Neural cell (in vitro differentiated cells): ENCODE measurements at regions not wholly inside any gene's neighbourhood (a gene's known extent, or its start where the extent isn't known, plus 50 kb on each side); places are given as distances from the start of the nearest gene placed in this dataset.

ENCODE experiments used
- H2AFZ ChIP-seq: fragments of 200-600, 300-800 bp; sonication (generic), shearing (Covaris generic); 2 replicates; pipeline ENCODE4 v1.6.0; 2014; ENCODE audit warnings: low read depth, mild to moderate bottlenecking, antibody characterized with exemption, low read length, moderate library complexity
- H3F3A ChIP-seq: fragments of 200-600 bp; shearing (Covaris generic); 2 replicates; pipeline ENCODE4 v1.6.1; 2016; ENCODE audit warnings: mild to moderate bottlenecking, moderate library complexity, mixed read lengths, antibody characterized with exemption, low read length; ENCODE audit not compliant: insufficient read depth, poor library complexity, severe bottlenecking
- H3K27ac ChIP-seq: fragments of 200-600, 300-800 bp; sonication (generic), shearing (Covaris generic); 2 replicates; pipeline ENCODE4 v1.5.1; 2014; ENCODE audit warnings: mild to moderate bottlenecking, low read length, moderate library complexity
- H3K27me3 ChIP-seq: fragments of 300-800, 200-600 bp; sonication (generic), shearing (Covaris generic); 2 replicates; pipeline ENCODE4 v1.6.0; 2014; ENCODE audit warnings: mild to moderate bottlenecking, low read depth, low read length, moderate library complexity; ENCODE audit not compliant: insufficient read depth
- H3K36me3 ChIP-seq: fragments of 300-800, 200-600 bp; sonication (generic), shearing (Covaris generic); 2 replicates; pipeline ENCODE4 v1.5.1; 2014; ENCODE audit warnings: mild to moderate bottlenecking, antibody characterized with exemption, low read length, moderate library complexity; ENCODE audit not compliant: insufficient read depth
- H3K4me2 ChIP-seq: fragments of 300-800, 200-600 bp; sonication (generic), shearing (Covaris generic); 2 replicates; pipeline ENCODE4 v1.6.0; 2014; ENCODE audit warnings: mild to moderate bottlenecking, low read length
- H3K4me3 ChIP-seq: fragments of 300-800, 200-600 bp; sonication (generic), shearing (Covaris generic); 2 replicates; pipeline ENCODE4 v1.5.1; 2014; ENCODE audit warnings: mild to moderate bottlenecking, low read length, moderate library complexity
- H3K79me2 ChIP-seq: fragments of 200-600 bp; shearing (Covaris generic); replicated peaks from 2 replicates; pipeline ENCODE4 v1.6.0; 2014; ENCODE audit warnings: mild to moderate bottlenecking, low read length, moderate library complexity; ENCODE audit not compliant: insufficient read depth
- H3K9ac ChIP-seq: fragments of 300-800, 200-600 bp; sonication (generic), shearing (Covaris generic); 2 replicates; pipeline ENCODE4 v1.6.1; 2016; ENCODE audit warnings: mild to moderate bottlenecking, low read length, mixed read lengths
- H3K9me2 ChIP-seq: fragments of 200-600 bp; shearing (Covaris generic); 2 replicates; pipeline ENCODE4 v1.6.1; 2016; ENCODE audit warnings: mild to moderate bottlenecking, low read length, mixed read lengths; ENCODE audit not compliant: insufficient read depth
- H3K9me3 ChIP-seq: fragments of 200-600, 300-800 bp; sonication (generic), shearing (Covaris generic); 2 replicates; pipeline ENCODE4 v1.6.1; 2016; ENCODE audit warnings: mild to moderate bottlenecking, mixed run types, low read length, moderate library complexity, mixed read lengths
- H4K20me1 ChIP-seq: fragments of 200-600 bp; shearing (Covaris generic); 2 replicates; pipeline ENCODE4 v1.6.1; 2016; ENCODE audit warnings: mild to moderate bottlenecking, mixed run types; ENCODE audit not compliant: insufficient read depth
- EP300 ChIP-seq: fragments of 450-650 bp; conservative IDR thresholded peaks from 2 replicates; pipeline ENCODE4 v1.6.1; 2014; ENCODE audit warnings: antibody characterized with exemption, mild to moderate bottlenecking, moderate library complexity; ENCODE audit not compliant: poor library complexity, severe bottlenecking
- EZH2 ChIP-seq: fragments of 200-600, 300-800 bp; shearing (Covaris generic), sonication (generic); IDR thresholded peaks from 2 replicates; pipeline ENCODE4 v1.6.1; 2014; ENCODE audit warnings: antibody characterized with exemption, low read length, borderline replicate concordance, mild to moderate bottlenecking; ENCODE audit not compliant: insufficient read depth, poor library complexity, severe bottlenecking
- MXI1 ChIP-seq: fragments of 450-650 bp; conservative IDR thresholded peaks from 2 replicates; pipeline ENCODE4 v1.6.1; 2014; ENCODE audit warnings: antibody characterized with exemption, mild to moderate bottlenecking; ENCODE audit not compliant: poor library complexity, severe bottlenecking
- POLR2AphosphoS5 ChIP-seq: IDR thresholded peaks from 2 replicates; pipeline ENCODE4 v1.6.1; 2012
- RAD21 ChIP-seq: fragments of 450-650 bp; conservative IDR thresholded peaks from 2 replicates; pipeline ENCODE4 v1.6.1; 2014; ENCODE audit warnings: antibody characterized with exemption, mild to moderate bottlenecking, moderate library complexity
- SMC3 ChIP-seq: fragments of 450-650 bp; conservative IDR thresholded peaks from 2 replicates; pipeline ENCODE4 v1.6.1; 2014; ENCODE audit warnings: antibody characterized with exemption, mild to moderate bottlenecking, moderate library complexity; ENCODE audit not compliant: poor library complexity
- TAF1 ChIP-seq: IDR thresholded peaks from 2 replicates; pipeline ENCODE4 v1.6.1; 2012; ENCODE audit warnings: low read depth
- TF ChIP-seq, protein P1 (sequence below): IDR thresholded peaks from 2 replicates; pipeline ENCODE4 v1.6.1; 2012; ENCODE audit warnings: borderline replicate concordance
- TF ChIP-seq, protein P2 (sequence below): fragments of 450-650 bp; IDR thresholded peaks from 2 replicates; pipeline ENCODE4 v1.5.1; 2014; ENCODE audit warnings: antibody characterized with exemption, mild to moderate bottlenecking, moderate library complexity; ENCODE audit not compliant: poor library complexity, severe bottlenecking

DNA sequence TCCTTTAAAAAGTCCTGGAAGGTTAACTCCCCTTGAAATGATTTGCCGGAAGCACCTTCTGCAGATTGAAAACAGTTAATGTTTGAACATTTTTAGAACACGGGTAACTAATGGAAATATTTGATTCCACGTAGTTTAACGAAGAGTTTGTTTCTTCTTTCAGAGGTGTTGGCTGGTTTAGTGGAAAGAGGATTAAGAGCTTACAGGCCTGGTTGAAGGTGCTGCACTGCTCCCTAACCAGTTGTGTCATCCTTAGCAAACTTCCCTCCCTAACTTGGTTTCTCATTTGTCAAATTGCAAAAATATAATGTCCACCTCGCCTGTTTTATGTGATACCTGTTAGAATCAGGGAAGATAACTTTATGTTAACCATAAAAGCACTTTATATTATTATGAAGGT, 243.0 kb upstream of the FZD8 start:
- no peak overlapping the region for H3K9ac ChIP-seq
- no peak overlapping the region for H3K4me2 ChIP-seq
- no peaks in the 10 kb centered on the region for H3K27me3 ChIP-seq

DNA sequence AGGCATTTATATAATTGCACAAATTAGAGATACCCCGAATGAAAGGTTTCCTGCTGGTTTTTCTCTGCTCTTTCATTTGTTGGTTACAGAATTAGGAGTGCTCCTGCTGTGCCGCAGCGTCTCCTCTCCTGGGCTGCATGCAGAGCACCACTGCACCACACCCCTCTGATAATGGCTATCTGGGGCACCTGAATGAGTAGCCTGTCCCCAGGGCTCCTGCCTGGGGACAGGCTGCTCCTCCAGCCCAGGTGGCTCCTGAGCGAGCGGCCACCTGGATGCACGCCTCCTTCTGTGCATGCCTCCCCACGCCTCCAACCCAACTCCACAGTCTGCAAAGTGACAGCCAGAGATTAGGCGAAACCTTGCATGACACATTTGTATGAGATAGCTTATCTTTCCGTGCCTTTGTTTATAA, 242.6 kb upstream of the FZD8 start:
- Histone ChIP-seq H3K27ac (no peak overlapping the region), H3K79me2 (no peaks in the 10 kb centered on the region), H3K27me3 (no peaks in the 10 kb centered on the region), H3K9ac (no peak overlapping the region), H3F3A (no peaks in the 10 kb centered on the region), H4K20me1 (no peaks in the 10 kb centered on the region), H3K9me3 (no peaks in the 10 kb centered on the region), H2AFZ (no peak overlapping the region), H3K36me3 (no peaks in the 10 kb centered on the region), H3K4me3 (no peak overlapping the region), H3K9me2 (no peaks in the 10 kb centered on the region), H3K4me2 (no peak overlapping the region)
- TF ChIP-seq EP300 (no peak), EZH2 (no peak), POLR2AphosphoS5 (no peak), RAD21 (no peak), SMC3 (no peak), MXI1 (no peak), TAF1 (no peak)
- TF ChIP-seq, protein P1, sequence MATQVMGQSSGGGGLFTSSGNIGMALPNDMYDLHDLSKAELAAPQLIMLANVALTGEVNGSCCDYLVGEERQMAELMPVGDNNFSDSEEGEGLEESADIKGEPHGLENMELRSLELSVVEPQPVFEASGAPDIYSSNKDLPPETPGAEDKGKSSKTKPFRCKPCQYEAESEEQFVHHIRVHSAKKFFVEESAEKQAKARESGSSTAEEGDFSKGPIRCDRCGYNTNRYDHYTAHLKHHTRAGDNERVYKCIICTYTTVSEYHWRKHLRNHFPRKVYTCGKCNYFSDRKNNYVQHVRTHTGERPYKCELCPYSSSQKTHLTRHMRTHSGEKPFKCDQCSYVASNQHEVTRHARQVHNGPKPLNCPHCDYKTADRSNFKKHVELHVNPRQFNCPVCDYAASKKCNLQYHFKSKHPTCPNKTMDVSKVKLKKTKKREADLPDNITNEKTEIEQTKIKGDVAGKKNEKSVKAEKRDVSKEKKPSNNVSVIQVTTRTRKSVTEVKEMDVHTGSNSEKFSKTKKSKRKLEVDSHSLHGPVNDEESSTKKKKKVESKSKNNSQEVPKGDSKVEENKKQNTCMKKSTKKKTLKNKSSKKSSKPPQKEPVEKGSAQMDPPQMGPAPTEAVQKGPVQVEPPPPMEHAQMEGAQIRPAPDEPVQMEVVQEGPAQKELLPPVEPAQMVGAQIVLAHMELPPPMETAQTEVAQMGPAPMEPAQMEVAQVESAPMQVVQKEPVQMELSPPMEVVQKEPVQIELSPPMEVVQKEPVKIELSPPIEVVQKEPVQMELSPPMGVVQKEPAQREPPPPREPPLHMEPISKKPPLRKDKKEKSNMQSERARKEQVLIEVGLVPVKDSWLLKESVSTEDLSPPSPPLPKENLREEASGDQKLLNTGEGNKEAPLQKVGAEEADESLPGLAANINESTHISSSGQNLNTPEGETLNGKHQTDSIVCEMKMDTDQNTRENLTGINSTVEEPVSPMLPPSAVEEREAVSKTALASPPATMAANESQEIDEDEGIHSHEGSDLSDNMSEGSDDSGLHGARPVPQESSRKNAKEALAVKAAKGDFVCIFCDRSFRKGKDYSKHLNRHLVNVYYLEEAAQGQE, result no peak

More for the DNA sequence above, 243.0 kb upstream of the FZD8 start:
- no peaks in the 10 kb centered on the region for H3K9me2 ChIP-seq
- H4K20me1 ChIP-seq, result no peaks in the 10 kb centered on the region
- no peak overlapping the region for H3K4me3 ChIP-seq
- TF ChIP-seq MXI1 (no peak), TAF1 (no peak), RAD21 (no peak), POLR2AphosphoS5 (no peak), EZH2 (no peak), EP300 (no peak), SMC3 (no peak)
- TF ChIP-seq, protein P1, result no peak
- TF ChIP-seq, protein P2, sequence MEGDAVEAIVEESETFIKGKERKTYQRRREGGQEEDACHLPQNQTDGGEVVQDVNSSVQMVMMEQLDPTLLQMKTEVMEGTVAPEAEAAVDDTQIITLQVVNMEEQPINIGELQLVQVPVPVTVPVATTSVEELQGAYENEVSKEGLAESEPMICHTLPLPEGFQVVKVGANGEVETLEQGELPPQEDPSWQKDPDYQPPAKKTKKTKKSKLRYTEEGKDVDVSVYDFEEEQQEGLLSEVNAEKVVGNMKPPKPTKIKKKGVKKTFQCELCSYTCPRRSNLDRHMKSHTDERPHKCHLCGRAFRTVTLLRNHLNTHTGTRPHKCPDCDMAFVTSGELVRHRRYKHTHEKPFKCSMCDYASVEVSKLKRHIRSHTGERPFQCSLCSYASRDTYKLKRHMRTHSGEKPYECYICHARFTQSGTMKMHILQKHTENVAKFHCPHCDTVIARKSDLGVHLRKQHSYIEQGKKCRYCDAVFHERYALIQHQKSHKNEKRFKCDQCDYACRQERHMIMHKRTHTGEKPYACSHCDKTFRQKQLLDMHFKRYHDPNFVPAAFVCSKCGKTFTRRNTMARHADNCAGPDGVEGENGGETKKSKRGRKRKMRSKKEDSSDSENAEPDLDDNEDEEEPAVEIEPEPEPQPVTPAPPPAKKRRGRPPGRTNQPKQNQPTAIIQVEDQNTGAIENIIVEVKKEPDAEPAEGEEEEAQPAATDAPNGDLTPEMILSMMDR, result no peak
- H3F3A ChIP-seq, result no peaks in the 10 kb centered on the region
- no peaks in the 10 kb centered on the region for H3K36me3 ChIP-seq
- H2AFZ ChIP-seq, result no peak overlapping the region
- no peaks in the 10 kb centered on the region for H3K79me2 ChIP-seq
- H3K9me3 ChIP-seq, result no peaks in the 10 kb centered on the region
- no peak overlapping the region for H3K27ac ChIP-seq
